GM23338 (cell line): ENCODE measurements at regions not wholly inside any gene's neighbourhood (a gene's known extent, or its start where the extent isn't known, plus 50 kb on each side); places are given as distances from the start of the nearest gene placed in this dataset.

Experiments used
- ATAC-seq: fragments of 200-7000 bp; cut with Tn5 transposase; 3 replicates; pipeline ENCODE4 v1.9.1; 2020
- DNase-seq: peaks from one replicate; pipeline ENCODE4 v3.0.0-alpha.2; 2015; ENCODE audit warnings: low spot score
- H2AFZ ChIP-seq: fragments of 200-600 bp; sonication (generic); 2 replicates; pipeline ENCODE4 v1.8.0; 2016; ENCODE audit warnings: antibody characterized with exemption, mild to moderate bottlenecking, moderate library complexity
- H3F3A ChIP-seq: fragments of 200-600 bp; sonication (generic); replicated peaks from 2 replicates; pipeline ENCODE4 v1.8.0; 2017; ENCODE audit warnings: antibody characterized with exemption, mixed run types, low read depth
- H3K27ac ChIP-seq: fragments of 200-600 bp; sonication (generic); 2 replicates; pipeline ENCODE4 v1.6.1; 2016; ENCODE audit warnings: low read depth
- H3K27me3 ChIP-seq: fragments of 200-600 bp; sonication (generic); 2 replicates; pipeline ENCODE4 v1.8.0; 2016; ENCODE audit warnings: mild to moderate bottlenecking, mixed run types, moderate library complexity; ENCODE audit not compliant: insufficient read depth
- H3K36me3 ChIP-seq: fragments of 200-600 bp; sonication (generic); 2 replicates; pipeline ENCODE4 v1.8.0; 2016; ENCODE audit warnings: mild to moderate bottlenecking; ENCODE audit not compliant: insufficient read depth
- H3K4me1 ChIP-seq: fragments of 200-600 bp; sonication (generic); 2 replicates; pipeline ENCODE4 v1.8.0; 2016; ENCODE audit warnings: mild to moderate bottlenecking, moderate library complexity; ENCODE audit not compliant: insufficient read depth
- H3K4me2 ChIP-seq: fragments of 200-600 bp; sonication (generic); 2 replicates; pipeline ENCODE4 v1.7.1; 2017; ENCODE audit warnings: mixed run types
- H3K4me3 ChIP-seq: fragments of 200-600 bp; sonication (generic); 2 replicates; pipeline ENCODE4 v1.6.1; 2016; ENCODE audit warnings: mixed run types
- H3K79me2 ChIP-seq: fragments of 200-600 bp; sonication (generic); replicated peaks from 2 replicates; pipeline ENCODE4 v1.8.0; 2017; ENCODE audit warnings: mild to moderate bottlenecking; ENCODE audit not compliant: insufficient read depth
- H3K9me2 ChIP-seq: fragments of 200-600 bp; sonication (generic); 2 replicates; pipeline ENCODE4 v1.8.0; 2017; ENCODE audit not compliant: insufficient read depth
- H4K20me1 ChIP-seq: fragments of 200-600 bp; sonication (generic); replicated peaks from 2 replicates; pipeline ENCODE4 v1.8.0; 2017; ENCODE audit warnings: mild to moderate bottlenecking; ENCODE audit not compliant: insufficient read depth
- H3K27ac Mint-ChIP-seq: 2 replicates; pipeline ENCODE4 v1.8.0; 2020; ENCODE audit warnings: inconsistent platforms, mild to moderate bottlenecking, moderate library complexity, mixed read lengths
- H3K27me3 Mint-ChIP-seq: 3 replicates; pipeline ENCODE4 v1.8.0; 2022; ENCODE audit warnings: low read depth, mild to moderate bottlenecking, moderate library complexity, mixed read lengths, inconsistent platforms; ENCODE audit not compliant: insufficient read depth, poor library complexity
- H3K36me3 Mint-ChIP-seq: 3 replicates; pipeline ENCODE4 v1.8.0; 2021; ENCODE audit warnings: low read depth, mild to moderate bottlenecking, inconsistent platforms, moderate library complexity, mixed read lengths
- H3K4me1 Mint-ChIP-seq: 3 replicates; pipeline ENCODE4 v1.8.0; 2020; ENCODE audit warnings: mild to moderate bottlenecking, inconsistent platforms, mixed read lengths
- H3K4me3 Mint-ChIP-seq: 3 replicates; pipeline ENCODE4 v1.8.0; 2021; ENCODE audit warnings: moderate library complexity, mild to moderate bottlenecking, inconsistent platforms, mixed read lengths
- H3K9me3 Mint-ChIP-seq: 3 replicates; pipeline ENCODE4 v1.8.0; 2020; ENCODE audit warnings: moderate library complexity, mild to moderate bottlenecking, inconsistent platforms, mixed read lengths
- CREB1 ChIP-seq: fragments of 250-450 bp; sonication (Bioruptor Pico); IDR thresholded peaks from 2 replicates; pipeline ENCODE4 v1.5.0; 2020; ENCODE audit warnings: low read depth, mild to moderate bottlenecking, moderate library complexity
- CTCF ChIP-seq, 2 experiments: fragments of 200-600 bp in 1 of 2; sonication (generic) in 1 of 2; conservative IDR thresholded peaks; 2 replicates each; pipeline versions ENCODE4 v1.5.1 to v1.6.1; 2016 to 2017; ENCODE audit warnings: antibody characterized with exemption in 2 of 2, low read depth in 2 of 2, mild to moderate bottlenecking in 2 of 2, moderate library complexity in 1 of 2
- ETS1 ChIP-seq: IDR thresholded peaks from 2 replicates; pipeline ENCODE4 v1.6.1; 2016; ENCODE audit warnings: antibody characterized with exemption
- EZH2 ChIP-seq: fragments of 200-600 bp; sonication (generic); IDR thresholded peaks from one replicate; pipeline ENCODE4 v1.8.0; 2017; ENCODE audit warnings: antibody characterized with exemption, mild to moderate bottlenecking, low read depth; ENCODE audit not compliant: unreplicated experiment
- EZH2phosphoT487 ChIP-seq: fragments of 200-600 bp; sonication (generic); IDR thresholded peaks from one replicate; pipeline ENCODE4 v1.8.1; 2018; ENCODE audit warnings: antibody characterized with exemption; ENCODE audit not compliant: unreplicated experiment
- JUNB ChIP-seq: IDR thresholded peaks from one replicate; pipeline ENCODE4 v1.6.1; 2016; ENCODE audit warnings: antibody characterized with exemption; ENCODE audit not compliant: unreplicated experiment
- POLR2AphosphoS5 ChIP-seq: IDR thresholded peaks from 2 replicates; pipeline ENCODE4 v1.6.1; 2016; ENCODE audit warnings: antibody characterized with exemption, low read depth
- ZNF331 ChIP-seq: fragments of 250-450 bp; sonication (Bioruptor Pico); IDR thresholded peaks from 2 replicates; pipeline ENCODE4 v1.5.0; 2020; ENCODE audit warnings: low read depth, mild to moderate bottlenecking, moderate library complexity
- ZNF462 ChIP-seq: fragments of 250-450 bp; sonication (Bioruptor Pico); IDR thresholded peaks from 2 replicates; pipeline ENCODE4 v1.5.0; 2020; ENCODE audit warnings: mild to moderate bottlenecking, moderate library complexity

GRCh38 chr2:111668274-111668616 is 215.7 kb downstream of the ANAPC1 start (continued):
- TF ChIP-seq ZNF462 (CRISPR knock-in tag) (no peak), EZH2phosphoT487 (no peak), ZNF331 (CRISPR knock-in tag) (no peak), CREB1 (CRISPR knock-in tag) (no peak), ETS1 (no peak), CTCF (conservative IDR thresholded peaks at IDR 0.05; ENCODE audit: low read depth in 2 of 2) (no peak), POLR2AphosphoS5 (no peak)

- Histone ChIP-seq H4K20me1 (no peaks in the 10 kb centered on the region), H3F3A (no peaks in the 10 kb centered on the region), H3K27me3 (no peaks in the 10 kb centered on the region), H3K79me2 (no peaks in the 10 kb centered on the region), H3K4me3 (no peak overlapping the region), H3K27ac (no peak overlapping the region), H3K9me2 (peaks cover 14% of the 10 kb centered on the region; the same call in 1 of the 2 replicates), H2AFZ (no peak overlapping the region), H3K4me1 (no peaks in the 10 kb centered on the region), H3K36me3 (no peaks in the 10 kb centered on the region), H3K4me2 (no peak overlapping the region)
- Mint-ChIP-seq H3K27ac (no peak overlapping the region), H3K4me1 (no peaks in the 10 kb centered on the region; the same call in 2 of the 3 replicates), H3K4me3 (no peak overlapping the region), H3K36me3 (peaks cover 26% of the 10 kb centered on the region), H3K27me3 (peaks cover 7% of the 10 kb centered on the region), H3K9me3 (peaks cover 45% of the 10 kb centered on the region)
- ATAC-seq (no peak), DNase-seq (no peak)
- TF ChIP-seq ETS1: no peak
- TF ChIP-seq CREB1 (CRISPR knock-in tag): no peak
- TF ChIP-seq EZH2phosphoT487: no peak
- TF ChIP-seq JUNB: no peak
- TF ChIP-seq CTCF (conservative IDR thresholded peaks at IDR 0.05; ENCODE audit: low read depth in 2 of 2): no peak
- no peak for TF ChIP-seq EZH2
These were observed 215.3 kb downstream of the ANAPC1 start for GRCh38 chr2:111668741-111669140.
